ENCODE measurements at regions not wholly inside any gene's neighbourhood (a gene's known extent, or its start where the extent isn't known, plus 50 kb on each side); places are given as distances from the start of the nearest gene placed in this dataset.

DNA sequence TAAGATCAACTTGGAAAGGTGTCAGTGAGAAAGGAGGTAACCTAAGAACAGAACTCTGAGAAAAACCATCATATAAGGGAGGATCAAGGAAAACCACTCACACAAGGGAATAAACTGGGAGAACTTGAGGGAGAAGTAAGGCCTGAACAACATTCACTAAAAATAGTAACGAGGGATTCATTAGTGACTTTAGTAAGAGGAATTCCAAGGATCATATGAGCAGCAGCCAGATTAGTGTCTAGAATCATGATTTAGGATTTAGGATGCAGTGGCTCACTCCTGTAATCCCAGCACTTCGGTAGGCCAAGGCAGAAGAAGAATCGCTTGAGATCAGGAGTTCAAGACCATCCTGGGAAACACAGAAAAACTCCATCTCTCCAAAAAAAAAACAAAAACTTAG is 376.5 kb upstream of the MARCKS start:
- DNase-seq (ENCODE audit: low spot score), result no peak
- TF ChIP-seq, protein P1, sequence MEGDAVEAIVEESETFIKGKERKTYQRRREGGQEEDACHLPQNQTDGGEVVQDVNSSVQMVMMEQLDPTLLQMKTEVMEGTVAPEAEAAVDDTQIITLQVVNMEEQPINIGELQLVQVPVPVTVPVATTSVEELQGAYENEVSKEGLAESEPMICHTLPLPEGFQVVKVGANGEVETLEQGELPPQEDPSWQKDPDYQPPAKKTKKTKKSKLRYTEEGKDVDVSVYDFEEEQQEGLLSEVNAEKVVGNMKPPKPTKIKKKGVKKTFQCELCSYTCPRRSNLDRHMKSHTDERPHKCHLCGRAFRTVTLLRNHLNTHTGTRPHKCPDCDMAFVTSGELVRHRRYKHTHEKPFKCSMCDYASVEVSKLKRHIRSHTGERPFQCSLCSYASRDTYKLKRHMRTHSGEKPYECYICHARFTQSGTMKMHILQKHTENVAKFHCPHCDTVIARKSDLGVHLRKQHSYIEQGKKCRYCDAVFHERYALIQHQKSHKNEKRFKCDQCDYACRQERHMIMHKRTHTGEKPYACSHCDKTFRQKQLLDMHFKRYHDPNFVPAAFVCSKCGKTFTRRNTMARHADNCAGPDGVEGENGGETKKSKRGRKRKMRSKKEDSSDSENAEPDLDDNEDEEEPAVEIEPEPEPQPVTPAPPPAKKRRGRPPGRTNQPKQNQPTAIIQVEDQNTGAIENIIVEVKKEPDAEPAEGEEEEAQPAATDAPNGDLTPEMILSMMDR (IDR thresholded peaks at IDR 0.05; ENCODE audit: extremely low read depth, insufficient read depth, missing control alignments), result no peak
- in situ Hi-C loops (cut with MboI; ENCODE audit: low pct_unique_long_range_greater_than_20kb, low sequenced_read_pairs, unreplicated experiment), result no loop called here

DNA sequence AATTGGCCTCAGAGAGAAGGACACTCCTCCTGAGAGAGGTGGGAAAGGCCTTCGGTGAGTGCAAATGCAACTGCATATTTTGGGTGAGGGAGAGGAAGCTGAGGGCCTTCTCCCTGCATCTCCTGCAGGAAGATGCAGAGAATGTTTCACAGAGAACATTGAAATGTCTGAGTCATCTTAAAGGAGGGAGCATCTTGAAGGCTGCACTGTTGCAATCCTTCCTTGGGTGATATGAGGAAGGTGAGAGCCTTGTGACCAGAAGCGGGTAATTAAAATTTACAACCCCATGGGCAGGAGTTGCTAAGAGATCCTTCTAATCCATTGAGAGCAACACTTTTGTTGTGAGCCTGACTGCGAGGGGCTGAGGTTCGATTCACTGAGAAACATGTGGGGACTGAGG is 375.7 kb upstream of the MARCKS start:
- no peak for DNase-seq (ENCODE audit: low spot score)
- TF ChIP-seq, protein P1 (IDR thresholded peaks at IDR 0.05; ENCODE audit: extremely low read depth, insufficient read depth, missing control alignments), result no peak
- in situ Hi-C loops (cut with MboI; ENCODE audit: low pct_unique_long_range_greater_than_20kb, low sequenced_read_pairs, unreplicated experiment), result no loop called here

DNA sequence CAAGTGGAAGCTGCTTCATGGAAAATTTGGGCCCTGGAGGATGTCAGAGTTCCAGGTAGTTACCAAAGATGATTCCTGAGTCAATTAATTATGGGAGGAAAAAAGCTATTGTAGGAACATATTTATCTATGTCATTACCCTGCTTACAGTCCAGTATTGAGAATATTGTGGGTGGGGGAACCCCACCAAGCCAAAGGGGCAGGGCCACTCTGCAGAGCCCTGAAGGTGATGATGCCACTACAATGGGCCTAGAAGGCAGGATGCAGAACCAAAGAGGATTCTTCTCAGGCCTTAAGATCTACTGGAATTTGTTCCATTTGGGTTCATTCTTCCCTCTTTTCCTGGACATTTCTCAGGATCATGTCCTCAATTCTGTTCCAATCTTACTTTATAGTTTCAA is 375.2 kb upstream of the MARCKS start:
- in situ Hi-C loops (cut with MboI; ENCODE audit: low pct_unique_long_range_greater_than_20kb, low sequenced_read_pairs, unreplicated experiment), result no loop called here

DNA sequence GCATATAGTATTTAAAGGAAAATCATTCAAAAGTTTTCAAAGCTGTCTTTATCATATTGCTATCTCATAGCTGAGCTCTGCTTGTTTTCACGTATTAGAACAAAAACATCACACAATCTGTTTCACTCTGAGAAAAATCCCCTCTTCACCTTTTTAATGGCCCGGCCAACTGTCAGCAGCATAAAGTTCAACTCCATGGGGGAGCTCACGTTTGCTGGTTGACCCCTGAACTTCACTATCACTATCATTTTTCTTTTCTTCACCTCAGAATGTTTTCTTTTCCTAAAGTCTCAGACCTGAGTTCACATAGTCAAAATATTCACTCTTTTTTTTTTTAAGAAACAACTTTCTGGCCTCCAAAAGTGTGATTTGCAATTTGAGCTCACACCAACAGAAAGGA is 374.4 kb upstream of the MARCKS start:
- DNase-seq (ENCODE audit: low spot score), result peak; percentile 3
- in situ Hi-C loops (cut with MboI; ENCODE audit: low pct_unique_long_range_greater_than_20kb, low sequenced_read_pairs, unreplicated experiment), result no loop called here
- TF ChIP-seq, protein P1 (IDR thresholded peaks at IDR 0.05; ENCODE audit: extremely low read depth, insufficient read depth, missing control alignments), result no peak

More for the DNA sequence above, 375.2 kb upstream of the MARCKS start:
- peak; percentile 13 for DNase-seq (ENCODE audit: low spot score)
- TF ChIP-seq, protein P1 (IDR thresholded peaks at IDR 0.05; ENCODE audit: extremely low read depth, insufficient read depth, missing control alignments), result no peak

DNA sequence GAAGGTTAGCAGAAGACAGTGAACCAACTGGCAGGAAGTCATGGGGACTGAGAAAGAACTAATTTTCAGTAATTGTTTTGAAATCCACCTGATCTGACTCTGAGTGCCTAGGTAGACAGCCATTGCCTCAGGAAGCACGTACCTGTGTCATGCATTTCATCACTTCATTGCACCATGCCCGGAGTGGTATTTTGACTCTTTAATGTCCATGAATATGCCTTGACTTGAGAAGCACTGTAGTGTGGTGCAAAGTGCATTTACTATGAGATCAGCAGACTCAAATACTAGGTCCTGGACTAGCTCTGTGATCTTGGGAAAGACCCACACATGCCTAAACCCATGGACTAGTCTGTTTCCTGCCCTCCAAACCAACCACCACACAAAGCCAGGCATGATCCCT is 370.9 kb upstream of the MARCKS start:
- no peak for DNase-seq (ENCODE audit: low spot score)

DNA sequence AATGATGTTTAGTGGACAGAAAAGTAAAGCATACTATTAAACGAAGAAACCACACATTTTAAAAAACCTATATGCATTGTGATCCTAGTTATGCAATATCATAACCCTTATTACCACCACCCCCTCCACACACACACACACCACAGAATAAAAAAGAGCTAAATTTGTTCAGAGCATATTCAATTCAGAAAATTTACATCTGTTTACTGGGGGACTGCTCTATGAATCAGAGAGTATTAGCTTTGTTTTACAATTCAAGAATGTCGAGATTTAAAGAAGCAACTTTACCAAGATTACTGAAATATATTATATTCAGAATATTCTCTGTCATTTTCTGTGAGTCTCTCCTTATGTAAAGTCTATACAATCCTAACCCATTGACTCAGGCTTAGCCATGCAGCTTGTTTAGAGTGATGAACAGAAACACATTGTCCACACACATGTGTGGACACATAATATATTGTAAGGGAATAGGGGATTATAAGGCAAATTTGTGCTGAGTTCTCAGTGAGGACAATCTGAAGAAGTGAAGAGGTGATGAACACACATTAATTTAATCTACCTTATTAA is 369.6 kb upstream of the MARCKS start:
- in situ Hi-C loops (cut with MboI; ENCODE audit: low pct_unique_long_range_greater_than_20kb, low sequenced_read_pairs, unreplicated experiment), result no loop called here
- TF ChIP-seq, protein P1 (IDR thresholded peaks at IDR 0.05; ENCODE audit: extremely low read depth, insufficient read depth, missing control alignments), result no peak
- DNase-seq (ENCODE audit: low spot score), result no peak

More for the DNA sequence above, 370.9 kb upstream of the MARCKS start:
- TF ChIP-seq, protein P1 (IDR thresholded peaks at IDR 0.05; ENCODE audit: extremely low read depth, insufficient read depth, missing control alignments), result no peak
- in situ Hi-C loops (cut with MboI; ENCODE audit: low pct_unique_long_range_greater_than_20kb, low sequenced_read_pairs, unreplicated experiment), result no loop called here
